SK-N-MC (cell line): ENCODE measurements at regions not wholly inside any gene's neighbourhood (a gene's known extent, or its start where the extent isn't known, plus 50 kb on each side); places are given as distances from the start of the nearest gene placed in this dataset.

Experiments
- DNase-seq: peaks from one replicate; pipeline ENCODE4 v3.0.0-alpha.2; 2011; ENCODE audit warnings: low read depth, low spot score
- H3K27ac ChIP-seq: fragments of 200-600 bp; sonication (generic); 2 replicates; pipeline ENCODE4 v1.5.1; 2016; ENCODE audit warnings: mixed run types
- H3K36me3 ChIP-seq: fragments of 200-600 bp; sonication (generic); 2 replicates; pipeline ENCODE4 v1.6.1; 2017; ENCODE audit warnings: antibody characterized with exemption, low read length, mixed read lengths; ENCODE audit not compliant: insufficient read depth
- H3K4me3 ChIP-seq: fragments of 200-600 bp; sonication (generic); 2 replicates; pipeline ENCODE4 v1.5.1; 2016
- H3K9ac ChIP-seq: fragments of 200-600 bp; sonication (generic); 2 replicates; pipeline ENCODE4 v1.8.0; 2017; ENCODE audit warnings: mixed run types, mixed read lengths; ENCODE audit not compliant: insufficient read length
- H3K9me3 ChIP-seq: fragments of 200-600 bp; sonication (generic); 2 replicates; pipeline ENCODE4 v1.6.1; 2017; ENCODE audit warnings: low read depth, mild to moderate bottlenecking, antibody characterized with exemption, low read length, moderate library complexity, mixed read lengths
- EZH2 ChIP-seq: fragments of 200-600 bp; sonication (generic); IDR thresholded peaks from one replicate; pipeline ENCODE4 v1.6.1; 2017; ENCODE audit warnings: antibody characterized with exemption
- FOXP2 ChIP-seq: optimal IDR thresholded peaks from 2 replicates; pipeline ENCODE3; 2011; ENCODE audit warnings: mild to moderate bottlenecking, moderate library complexity; ENCODE audit not compliant: insufficient read depth; ENCODE audit errors: extremely low read length, control extremely low read depth
- POLR2AphosphoS5 ChIP-seq: IDR thresholded peaks from 2 replicates; pipeline ENCODE4 v1.6.1; 2012; ENCODE audit warnings: mild to moderate bottlenecking, low read depth, low read length, borderline replicate concordance

DNA sequence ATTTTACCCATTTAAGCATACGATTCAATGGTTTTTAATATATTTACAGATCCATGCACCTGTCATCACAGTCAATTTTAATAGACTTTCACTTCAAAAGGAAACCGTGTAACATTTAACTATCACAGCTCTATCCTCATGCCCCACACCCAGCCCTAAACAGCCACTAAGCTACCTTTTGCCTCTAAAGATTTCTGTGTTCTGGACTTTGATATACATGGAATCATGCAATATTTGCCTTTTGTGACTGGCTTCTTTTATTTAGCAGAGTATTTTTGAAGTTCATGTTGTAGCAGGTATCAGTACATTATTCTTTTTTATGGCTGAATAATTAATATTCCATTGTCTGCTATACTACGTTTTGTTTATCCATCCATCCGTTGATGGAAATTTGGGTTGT is 50.3 kb upstream of the STX16 start:
- Histone ChIP-seq H3K27ac (no peak overlapping the region), H3K4me3 (no peak overlapping the region), H3K9ac (no peak overlapping the region), H3K36me3 (no peaks in the 10 kb centered on the region), H3K9me3 (no peaks in the 10 kb centered on the region)
- TF ChIP-seq FOXP2 (no peak), POLR2AphosphoS5 (no peak), EZH2 (no peak)
- no peak for DNase-seq

DNA sequence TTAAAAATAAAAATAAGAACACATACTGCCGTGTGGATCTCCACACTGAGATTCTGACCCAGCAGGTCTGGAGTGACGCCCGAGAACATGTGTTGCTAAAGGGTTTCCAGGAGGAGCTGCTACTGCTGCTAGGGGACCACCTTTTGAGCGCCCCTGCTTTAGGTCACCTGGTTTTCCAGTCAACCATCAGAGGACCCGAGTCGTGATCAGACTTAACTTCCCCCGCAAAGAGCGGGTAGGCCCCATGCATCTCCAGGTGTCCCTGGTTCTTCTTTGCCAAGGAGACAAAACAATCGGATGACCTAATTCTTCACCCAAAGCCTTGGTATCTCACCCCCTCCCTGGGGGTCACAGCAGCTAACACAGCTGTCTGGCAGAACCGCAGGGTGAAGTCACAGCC is 51.1 kb upstream of the STX16 start:
- no peak for TF ChIP-seq EZH2
- TF ChIP-seq FOXP2 = no peak
- TF ChIP-seq POLR2AphosphoS5 = no peak
- H3K4me3 ChIP-seq = no peak overlapping the region

DNA sequence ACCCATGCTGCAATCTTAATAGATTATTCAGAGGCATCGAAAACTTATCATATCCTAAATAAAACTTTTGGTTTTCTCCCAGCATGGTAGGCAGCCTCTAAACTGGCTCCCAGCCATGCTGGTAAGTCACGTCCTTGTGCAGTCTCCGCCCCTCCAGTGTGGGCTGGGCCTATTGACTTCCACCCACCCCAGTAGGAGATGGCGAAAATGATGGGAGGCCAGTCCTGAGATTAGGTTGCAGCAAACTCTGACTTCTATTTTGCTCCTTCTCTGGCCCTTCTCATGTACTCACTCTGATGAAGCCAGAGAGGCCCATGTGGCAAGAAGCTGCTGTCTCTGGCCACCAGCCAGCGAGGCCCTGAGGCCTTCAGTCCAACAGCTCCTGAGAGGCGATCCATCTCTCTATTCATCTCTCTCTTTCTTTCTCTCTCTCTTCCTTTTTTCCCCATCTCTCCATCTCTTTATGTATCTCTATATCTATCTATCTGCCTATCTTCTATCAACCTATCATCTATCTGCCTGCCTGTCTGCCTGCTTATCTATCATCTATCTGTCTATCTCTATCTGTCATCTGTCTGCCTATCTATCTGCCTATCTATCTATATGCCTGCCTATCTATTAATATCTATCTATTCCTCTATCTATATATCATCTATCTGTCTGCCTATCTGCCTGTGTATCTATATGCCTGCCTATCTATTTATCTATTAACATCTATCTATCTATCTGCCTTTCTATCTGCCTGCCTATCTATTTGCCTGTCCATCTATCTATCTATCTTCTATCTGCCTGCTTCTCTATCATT is 52.7 kb upstream of the STX16 start:
- H3K9me3 ChIP-seq = no peaks in the 10 kb centered on the region
- DNase-seq = no peak
- no peaks in the 10 kb centered on the region for H3K36me3 ChIP-seq
- H3K27ac ChIP-seq = no peak overlapping the region
- no peak overlapping the region for H3K9ac ChIP-seq
- TF ChIP-seq POLR2AphosphoS5 (no peak), FOXP2 (no peak), EZH2 (no peak)
- no peak overlapping the region for H3K4me3 ChIP-seq

More for the DNA sequence above, 51.1 kb upstream of the STX16 start:
- Histone ChIP-seq H3K9ac (no peak overlapping the region), H3K36me3 (no peaks in the 10 kb centered on the region), H3K27ac (no peak overlapping the region), H3K9me3 (no peaks in the 10 kb centered on the region)
- no peak for DNase-seq

DNA sequence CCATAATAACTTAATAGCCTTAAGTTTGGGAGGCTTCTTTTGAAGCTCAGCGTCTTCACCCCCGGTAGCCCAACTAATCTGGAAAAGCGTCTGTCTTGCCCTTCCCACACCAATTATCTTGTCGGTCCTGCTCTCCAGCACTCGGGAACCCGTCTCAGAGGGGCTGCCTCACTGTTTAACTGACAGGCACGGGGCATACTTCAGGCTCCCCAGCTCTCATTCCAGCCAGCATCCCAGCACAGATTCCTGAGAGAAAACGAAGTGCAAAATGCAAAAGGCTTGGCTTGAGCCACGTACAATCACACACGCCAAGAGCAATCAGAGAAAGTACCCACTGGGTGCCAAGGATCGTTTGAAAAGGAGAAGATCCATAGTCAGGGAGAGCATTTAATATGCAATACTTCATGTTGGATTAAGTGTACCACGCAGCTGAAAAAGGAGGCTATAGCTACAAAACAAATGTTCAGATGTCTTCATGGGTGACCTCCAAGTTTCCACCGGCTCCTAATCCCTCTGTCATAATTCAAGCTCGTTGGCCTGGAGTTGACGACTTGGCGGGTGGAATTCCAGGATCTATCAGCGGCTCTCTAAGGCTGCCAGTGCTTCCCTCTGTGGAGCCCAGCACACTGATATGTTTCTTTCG is 53.7 kb upstream of the STX16 start:
- H3K36me3 ChIP-seq = no peaks in the 10 kb centered on the region
- H3K27ac ChIP-seq = no peak overlapping the region
- H3K9me3 ChIP-seq = no peaks in the 10 kb centered on the region
- TF ChIP-seq EZH2 (no peak), FOXP2 (no peak), POLR2AphosphoS5 (no peak)
- no peak for DNase-seq
- H3K4me3 ChIP-seq = no peak overlapping the region
- no peak overlapping the region for H3K9ac ChIP-seq

DNA sequence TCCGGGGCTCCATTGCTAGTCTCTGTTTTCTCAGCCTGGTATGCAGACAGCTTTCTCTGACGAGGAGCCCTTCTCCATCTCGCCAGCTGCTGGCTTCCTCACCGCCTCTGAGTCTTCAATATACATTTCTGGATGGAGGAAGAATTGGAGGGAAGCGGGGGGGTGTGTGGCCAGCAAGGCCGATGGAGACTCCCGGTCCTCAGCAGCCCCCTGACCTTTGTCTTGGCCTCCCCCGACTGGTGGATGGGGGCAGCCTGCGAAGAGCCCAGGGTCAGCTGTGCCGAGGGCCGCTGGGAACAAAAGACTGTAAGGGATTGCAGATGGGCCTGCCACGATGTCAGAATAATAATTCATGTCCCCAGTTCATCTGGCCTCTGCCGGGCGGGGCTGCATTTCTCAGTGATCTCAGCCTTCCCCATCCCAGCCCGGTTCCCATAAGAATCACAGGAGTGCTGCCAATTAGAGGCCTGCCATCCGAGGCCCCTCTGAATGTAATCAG is 54.3 kb upstream of the STX16 start:
- DNase-seq = no peak
- no peaks in the 10 kb centered on the region for H3K9me3 ChIP-seq
- H3K4me3 ChIP-seq = no peak overlapping the region
- H3K27ac ChIP-seq = no peak overlapping the region
- no peak for TF ChIP-seq FOXP2
- TF ChIP-seq EZH2 = no peak
- no peak for TF ChIP-seq POLR2AphosphoS5
- H3K36me3 ChIP-seq = no peaks in the 10 kb centered on the region
- H3K9ac ChIP-seq = no peak overlapping the region

DNA sequence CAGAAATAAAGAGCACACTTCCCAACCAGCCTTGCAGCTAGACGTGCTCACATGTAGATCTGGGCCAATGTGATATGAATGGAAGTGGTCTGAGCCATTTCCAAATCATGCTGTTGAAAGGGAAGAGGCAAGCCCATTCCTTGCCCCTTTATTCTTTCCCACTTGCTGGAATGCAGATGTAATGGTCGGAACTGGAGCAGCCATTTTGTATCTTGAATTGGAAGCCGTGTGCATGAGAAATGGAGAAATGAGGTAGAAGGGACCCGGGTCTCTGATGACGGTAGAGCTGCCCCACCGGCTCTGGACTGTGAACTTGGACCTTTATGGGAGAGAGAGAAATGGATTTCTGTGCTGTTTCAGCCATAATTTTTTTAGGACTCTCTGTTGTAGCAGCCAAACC is 54.8 kb upstream of the STX16 start:
- Histone ChIP-seq H3K4me3 (no peak overlapping the region), H3K9me3 (no peaks in the 10 kb centered on the region), H3K9ac (no peak overlapping the region), H3K36me3 (no peaks in the 10 kb centered on the region), H3K27ac (no peak overlapping the region)
- TF ChIP-seq POLR2AphosphoS5 (no peak), FOXP2 (no peak), EZH2 (no peak)
- DNase-seq = no peak

DNA sequence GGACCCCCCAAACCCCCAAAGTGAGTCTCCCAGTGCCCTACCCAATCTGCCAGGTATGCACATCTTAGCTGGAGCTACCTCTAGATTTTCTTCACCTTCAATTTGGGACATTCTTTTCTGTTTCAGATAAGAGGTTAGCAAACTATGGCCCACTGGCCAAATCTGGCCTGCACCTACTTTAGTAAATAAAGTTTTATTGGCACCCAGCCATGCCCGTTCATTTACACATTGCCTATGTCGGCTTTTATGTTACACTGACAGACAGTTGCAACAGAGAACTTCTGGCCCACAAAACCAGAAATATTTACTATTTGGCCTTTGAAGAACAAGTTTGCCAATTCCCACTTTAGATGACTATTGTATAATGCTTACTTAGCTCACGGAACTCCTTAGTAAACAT is 55.9 kb upstream of the STX16 start:
- no peak overlapping the region for H3K4me3 ChIP-seq
- H3K9ac ChIP-seq = no peak overlapping the region
- no peaks in the 10 kb centered on the region for H3K36me3 ChIP-seq
- TF ChIP-seq FOXP2 (no peak), POLR2AphosphoS5 (no peak), EZH2 (no peak)
- no peak for DNase-seq
- H3K27ac ChIP-seq = no peak overlapping the region
- no peaks in the 10 kb centered on the region for H3K9me3 ChIP-seq

DNA sequence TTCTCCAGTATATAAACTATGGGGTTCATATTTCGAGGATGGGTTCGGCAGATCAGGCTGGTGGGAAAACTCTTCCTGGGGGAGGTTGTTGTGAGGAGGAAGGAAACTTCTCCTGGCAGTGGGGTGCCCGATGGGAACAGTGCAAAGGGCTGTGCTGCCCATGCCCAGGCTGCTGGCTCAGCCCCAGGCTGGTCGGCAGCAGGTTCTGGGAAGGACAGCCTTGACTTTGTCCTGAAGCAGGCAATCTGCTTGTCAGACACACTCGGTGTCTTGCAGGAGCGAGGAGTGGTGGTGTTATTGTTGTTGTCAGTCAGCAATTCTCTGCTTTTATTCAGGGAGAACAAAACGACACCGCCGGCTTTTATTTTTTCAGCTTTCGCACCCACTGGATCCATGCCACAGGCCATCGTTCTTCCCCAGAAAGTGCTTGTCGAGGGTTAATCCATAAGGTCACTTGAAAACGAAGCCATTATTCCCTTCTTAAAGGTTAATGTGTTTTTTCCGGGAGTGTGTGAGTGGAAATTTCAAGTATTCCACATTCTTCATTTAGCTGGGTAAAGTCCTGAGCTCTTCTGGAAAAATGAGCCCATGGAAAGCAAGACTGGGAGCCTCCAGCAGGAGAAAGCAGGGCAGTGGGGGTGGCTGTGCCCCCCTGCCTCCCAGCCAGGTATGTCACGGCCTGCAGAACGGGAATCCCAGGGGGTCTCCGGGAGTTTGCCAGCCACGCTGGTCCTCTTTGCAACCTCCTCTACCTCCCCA is 57.0 kb upstream of the STX16 start:
- Histone ChIP-seq H3K36me3 (no peaks in the 10 kb centered on the region), H3K27ac (no peak overlapping the region), H3K9ac (no peak overlapping the region), H3K9me3 (no peaks in the 10 kb centered on the region), H3K4me3 (no peak overlapping the region)
- TF ChIP-seq EZH2 = no peak
- no peak for TF ChIP-seq POLR2AphosphoS5
- no peak for TF ChIP-seq FOXP2
- DNase-seq = no peak
